ENCODE measurements at regions not wholly inside any gene's neighbourhood (a gene's known extent, or its start where the extent isn't known, plus 50 kb on each side); places are given as distances from the start of the nearest gene placed in this dataset.

- H3K4me1 ChIP-seq = no peaks in the 10 kb centered on the region
- intact Hi-C loops (cut with DNase I; ENCODE audit: low total_unique reads) = no loop called here
- TF ChIP-seq EP300 (IDR thresholded peaks at IDR 0.05) (no peak), POLR2A (IDR thresholded peaks at IDR 0.05) (no peak), POLR2AphosphoS5 (IDR thresholded peaks at IDR 0.05) (no peak)
- TF ChIP-seq, protein P1, sequence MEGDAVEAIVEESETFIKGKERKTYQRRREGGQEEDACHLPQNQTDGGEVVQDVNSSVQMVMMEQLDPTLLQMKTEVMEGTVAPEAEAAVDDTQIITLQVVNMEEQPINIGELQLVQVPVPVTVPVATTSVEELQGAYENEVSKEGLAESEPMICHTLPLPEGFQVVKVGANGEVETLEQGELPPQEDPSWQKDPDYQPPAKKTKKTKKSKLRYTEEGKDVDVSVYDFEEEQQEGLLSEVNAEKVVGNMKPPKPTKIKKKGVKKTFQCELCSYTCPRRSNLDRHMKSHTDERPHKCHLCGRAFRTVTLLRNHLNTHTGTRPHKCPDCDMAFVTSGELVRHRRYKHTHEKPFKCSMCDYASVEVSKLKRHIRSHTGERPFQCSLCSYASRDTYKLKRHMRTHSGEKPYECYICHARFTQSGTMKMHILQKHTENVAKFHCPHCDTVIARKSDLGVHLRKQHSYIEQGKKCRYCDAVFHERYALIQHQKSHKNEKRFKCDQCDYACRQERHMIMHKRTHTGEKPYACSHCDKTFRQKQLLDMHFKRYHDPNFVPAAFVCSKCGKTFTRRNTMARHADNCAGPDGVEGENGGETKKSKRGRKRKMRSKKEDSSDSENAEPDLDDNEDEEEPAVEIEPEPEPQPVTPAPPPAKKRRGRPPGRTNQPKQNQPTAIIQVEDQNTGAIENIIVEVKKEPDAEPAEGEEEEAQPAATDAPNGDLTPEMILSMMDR (IDR thresholded peaks at IDR 0.05) = no peak
- no peak overlapping the region for H3K4me3 ChIP-seq
- no peak overlapping the region for H3K27ac ChIP-seq
- no peak for DNase-seq
- 76 to 91% (median 81%) methylated on average over 8 to 13 of the region's 13 CpGs for WGBS, 5 donors
- no peaks in the 10 kb centered on the region for H3K36me3 ChIP-seq
- no peaks in the 10 kb centered on the region for H3K9me3 ChIP-seq
- peaks cover 0 to 7% (median 0%) of the 10 kb centered on the region in 3 donors for H3K27me3 ChIP-seq
These were observed 295.9 kb upstream of the HDAC4 start for GRCh38 chr2:239696559-239697207.

DNA sequence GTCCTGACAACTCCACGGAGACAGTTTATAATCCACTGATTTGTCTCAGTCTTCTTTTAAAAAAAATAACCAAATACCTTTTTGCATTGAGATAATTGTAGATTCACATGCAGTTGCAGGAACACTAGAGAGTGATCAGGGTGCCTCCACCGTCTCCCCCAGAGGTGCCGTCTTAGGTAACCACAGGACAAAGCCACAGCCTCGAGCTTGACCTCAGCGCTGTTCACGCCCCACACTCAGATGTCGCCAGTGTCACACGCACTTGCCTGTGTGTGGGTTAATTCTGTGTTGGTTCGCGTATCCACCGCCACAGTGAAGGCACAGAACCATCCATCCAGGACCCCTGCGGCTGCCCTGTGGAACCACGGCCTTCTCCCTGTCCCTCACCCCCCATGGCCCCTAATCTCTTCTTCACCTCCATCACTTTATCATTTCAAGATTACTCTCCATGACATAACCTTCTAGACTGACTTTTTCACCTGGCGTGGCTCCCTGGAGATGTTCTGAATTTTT lies 295.0 kb upstream of the HDAC4 start:
- no peak for DNase-seq
- 83 to 86% (median 85%) methylated on average over 14 of the region's 14 CpGs for WGBS, 5 donors
- Histone ChIP-seq H3K27me3 (peaks cover 0 to 16% (median 0%) of the 10 kb centered on the region in 3 donors), H3K9me3 (no peaks in the 10 kb centered on the region), H3K27ac (no peak overlapping the region), H3K4me1 (peaks cover 0 to 8% (median 0%) of the 10 kb centered on the region in 4 donors), H3K36me3 (no peaks in the 10 kb centered on the region), H3K4me3 (no peak overlapping the region)
- intact Hi-C loops (cut with DNase I; ENCODE audit: low total_unique reads) = no loop called here
- TF ChIP-seq EP300 (IDR thresholded peaks at IDR 0.05) (no peak), POLR2AphosphoS5 (IDR thresholded peaks at IDR 0.05) (no peak), POLR2A (IDR thresholded peaks at IDR 0.05) (no peak)
- TF ChIP-seq, protein P1 (IDR thresholded peaks at IDR 0.05) = no peak

- intact Hi-C loops (cut with DNase I; ENCODE audit: low total_unique reads) = no loop called here
- Histone ChIP-seq H3K9me3 (no peaks in the 10 kb centered on the region), H3K4me1 (peaks cover 0 to 8% (median 0%) of the 10 kb centered on the region in 4 donors), H3K27me3 (peaks cover 0 to 21% (median 0%) of the 10 kb centered on the region in 3 donors), H3K36me3 (no peaks in the 10 kb centered on the region), H3K27ac (no peak overlapping the region), H3K4me3 (no peak overlapping the region)
- 84 to 87% (median 85%) methylated on average over 6 of the region's 6 CpGs for whole genome bisulfite sequencing, 5 donors
- TF ChIP-seq POLR2A (IDR thresholded peaks at IDR 0.05) = no peak
- no peak for TF ChIP-seq POLR2AphosphoS5 (IDR thresholded peaks at IDR 0.05)
- no peak for TF ChIP-seq EP300 (IDR thresholded peaks at IDR 0.05)
- TF ChIP-seq, protein P1 (IDR thresholded peaks at IDR 0.05) = no peak
- no peak for DNase-seq
These were observed 294.4 kb upstream of the HDAC4 start for GRCh38 chr2:239695106-239695727.

DNA sequence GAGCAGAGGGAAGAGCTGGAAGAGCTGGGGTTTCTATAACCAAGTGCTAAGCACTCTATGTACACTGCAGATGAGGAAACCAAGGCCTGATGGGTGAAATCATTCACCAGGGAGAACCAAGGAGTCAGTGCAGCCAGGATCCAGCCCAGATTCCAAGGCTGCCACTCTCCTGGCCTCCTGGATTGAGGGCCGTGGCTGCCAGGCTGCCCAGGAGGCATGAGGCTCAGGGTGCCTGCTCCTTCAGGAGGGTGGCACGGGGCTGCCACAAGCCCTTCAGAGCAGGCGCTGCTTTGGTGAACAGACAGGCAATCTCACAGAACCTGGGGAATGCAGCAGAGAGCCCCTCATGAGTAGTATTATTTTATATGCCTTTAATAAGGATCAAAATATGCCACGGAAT lies 293.7 kb upstream of the HDAC4 start:
- no peak for DNase-seq
- H3K27ac ChIP-seq = no peak overlapping the region
- peaks cover 0 to 8% (median 0%) of the 10 kb centered on the region in 4 donors for H3K4me1 ChIP-seq
- TF ChIP-seq, protein P1 (IDR thresholded peaks at IDR 0.05) = no peak
- TF ChIP-seq POLR2AphosphoS5 (IDR thresholded peaks at IDR 0.05) = no peak
- TF ChIP-seq POLR2A (IDR thresholded peaks at IDR 0.05) = no peak
- TF ChIP-seq EP300 (IDR thresholded peaks at IDR 0.05) = no peak
- intact Hi-C loops (cut with DNase I; ENCODE audit: low total_unique reads) = no loop called here
- peaks cover 0 to 21% (median 0%) of the 10 kb centered on the region in 3 donors for H3K27me3 ChIP-seq
- no peaks in the 10 kb centered on the region for H3K36me3 ChIP-seq
- 45 to 74% (median 61%) methylated on average over 3 to 4 of the region's 4 CpGs for WGBS, 5 donors
- H3K9me3 ChIP-seq = no peaks in the 10 kb centered on the region
- no peak overlapping the region for H3K4me3 ChIP-seq

Data from stomach (tissue), 8 donors.